ENCODE measurements at regions not wholly inside any gene's neighbourhood (a gene's known extent, or its start where the extent isn't known, plus 50 kb on each side); places are given as distances from the start of the nearest gene placed in this dataset.
"Not testable (repeated sequence)": the region's sequence is repeated elsewhere in the genome, so short reads cannot be mapped to it uniquely, and the experiment has no call there.

DNA sequence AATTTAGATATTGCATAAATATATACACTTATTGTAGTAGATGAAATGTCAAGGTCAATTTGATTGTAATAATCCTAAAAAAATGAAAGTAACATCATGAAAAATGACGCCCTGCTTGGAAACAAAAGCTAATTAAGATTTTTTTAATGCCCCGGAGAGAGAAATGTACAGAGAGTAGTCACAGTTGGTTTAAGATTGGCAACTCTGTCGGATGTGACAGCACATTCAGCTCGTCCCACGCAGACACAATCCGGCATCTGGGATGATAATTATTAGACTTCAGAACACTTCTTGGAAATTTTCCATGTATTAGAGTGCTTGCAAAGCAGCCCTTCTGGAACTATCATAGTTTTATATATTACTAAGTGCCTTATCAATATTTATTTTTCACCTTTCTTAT lies 478.0 kb downstream of the PDHA2 start:
- peak; percentile 47 for DNase-seq (ENCODE audit: low spot score)

DNA sequence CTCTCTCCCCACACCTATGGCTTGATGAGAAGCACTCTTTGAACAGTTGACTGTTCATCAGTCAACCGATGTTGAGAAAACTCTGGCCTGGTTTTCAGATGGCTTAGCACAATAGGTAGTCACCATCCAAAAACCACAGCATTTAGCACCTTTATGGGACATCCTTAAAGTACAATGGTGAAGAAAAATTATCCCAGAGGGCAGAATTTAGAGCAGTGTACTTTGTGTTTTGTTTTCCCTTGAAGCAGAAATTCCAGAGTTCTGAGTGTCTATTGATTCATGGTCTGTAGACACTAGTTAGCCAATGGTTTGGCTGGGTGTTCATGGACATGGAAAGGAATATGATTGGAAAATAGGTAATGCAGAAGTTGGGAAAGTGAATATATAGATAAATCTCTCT lies 487.0 kb downstream of the PDHA2 start:
- no peak for DNase-seq (ENCODE audit: low spot score)

DNA sequence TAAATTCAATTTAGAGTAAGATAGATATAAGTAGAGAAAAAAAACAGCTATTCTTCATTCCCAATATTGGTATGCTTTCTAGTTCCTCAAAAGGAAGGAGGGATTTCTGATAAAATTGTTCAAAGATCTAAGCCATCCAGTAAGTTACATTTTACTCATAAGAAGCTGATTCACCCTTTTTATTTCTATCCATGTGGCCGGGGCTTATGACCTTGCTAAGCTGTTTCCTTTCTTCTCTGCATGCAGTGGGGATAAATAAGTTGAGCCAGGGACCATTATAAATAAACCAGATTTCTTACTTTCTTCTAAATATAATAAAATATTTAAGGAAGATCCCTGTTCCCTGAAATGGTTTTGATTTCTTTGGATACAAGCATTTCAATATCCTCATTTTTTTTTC lies 502.3 kb downstream of the PDHA2 start:
- no peak for DNase-seq (ENCODE audit: low spot score)

DNA sequence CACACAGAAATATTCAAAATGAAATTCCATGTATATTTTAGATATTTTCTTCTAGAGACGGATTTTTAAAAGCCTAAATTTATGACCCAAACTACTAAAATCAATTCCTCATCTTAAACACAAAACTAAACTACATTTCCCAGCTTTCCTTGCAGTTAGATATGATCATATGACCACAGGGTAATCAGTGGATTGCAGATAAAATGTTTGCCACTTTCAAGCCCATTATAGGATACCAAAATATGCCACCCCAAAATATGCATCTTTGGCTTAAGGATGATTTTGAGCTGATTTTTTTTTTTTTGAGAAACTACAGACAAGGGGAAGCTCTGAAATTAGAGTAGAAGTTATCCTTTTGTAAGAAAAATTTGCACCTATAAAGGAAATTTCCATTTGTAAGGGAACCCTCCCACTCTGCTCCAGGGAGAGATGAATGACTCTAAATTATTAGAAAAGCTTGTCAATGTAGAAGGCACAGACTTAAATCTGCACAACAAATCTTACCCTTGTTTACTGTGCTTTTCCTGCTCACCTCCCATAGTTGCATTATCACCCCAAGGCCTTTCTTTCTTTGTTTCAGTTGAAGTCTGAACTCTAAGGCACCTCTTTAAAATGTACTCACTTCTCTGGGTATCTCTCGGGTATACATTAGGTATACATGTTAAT lies 503.0 kb downstream of the PDHA2 start:
- no peak for DNase-seq (ENCODE audit: low spot score)

DNA sequence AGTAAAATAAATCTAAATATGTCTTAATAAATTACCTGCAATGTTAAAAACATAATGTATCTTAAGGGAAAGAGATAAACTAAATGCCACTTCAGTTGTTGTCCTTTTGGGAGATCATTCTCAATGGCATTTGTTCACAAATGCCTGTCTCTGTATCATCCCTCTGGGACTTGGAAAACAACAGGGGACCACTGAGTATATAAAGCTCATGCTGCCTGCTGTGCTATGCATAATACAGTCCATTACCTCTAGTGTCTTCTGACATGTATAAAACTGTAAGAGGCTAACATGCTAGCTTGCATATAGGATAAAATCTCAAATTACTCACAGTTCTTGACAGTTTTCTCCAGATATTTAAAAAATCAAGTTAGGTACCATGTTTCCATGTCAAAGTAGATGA lies 503.9 kb downstream of the PDHA2 start:
- DNase-seq (ENCODE audit: low spot score) = no peak

DNA sequence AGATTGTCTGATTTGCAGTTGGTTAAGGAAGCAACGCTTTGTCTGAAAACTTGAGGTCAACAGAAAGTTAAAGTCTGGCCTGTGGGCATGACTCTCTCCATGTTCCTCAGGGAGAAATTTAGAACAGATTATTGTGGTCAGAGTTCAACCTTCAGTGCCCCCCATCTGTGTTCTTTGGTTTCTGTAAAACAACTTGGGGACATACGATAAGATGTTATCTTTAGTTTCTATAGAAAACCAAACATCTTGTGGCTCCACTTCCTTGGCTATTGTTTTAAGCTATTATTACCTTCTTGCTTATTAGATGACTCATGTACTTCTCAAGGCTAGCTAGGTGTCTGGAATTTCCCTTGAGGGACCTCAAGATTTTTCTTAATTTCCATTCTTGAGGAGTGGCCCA lies 507.7 kb downstream of the PDHA2 start:
- DNase-seq (ENCODE audit: low spot score) = no peak

DNA sequence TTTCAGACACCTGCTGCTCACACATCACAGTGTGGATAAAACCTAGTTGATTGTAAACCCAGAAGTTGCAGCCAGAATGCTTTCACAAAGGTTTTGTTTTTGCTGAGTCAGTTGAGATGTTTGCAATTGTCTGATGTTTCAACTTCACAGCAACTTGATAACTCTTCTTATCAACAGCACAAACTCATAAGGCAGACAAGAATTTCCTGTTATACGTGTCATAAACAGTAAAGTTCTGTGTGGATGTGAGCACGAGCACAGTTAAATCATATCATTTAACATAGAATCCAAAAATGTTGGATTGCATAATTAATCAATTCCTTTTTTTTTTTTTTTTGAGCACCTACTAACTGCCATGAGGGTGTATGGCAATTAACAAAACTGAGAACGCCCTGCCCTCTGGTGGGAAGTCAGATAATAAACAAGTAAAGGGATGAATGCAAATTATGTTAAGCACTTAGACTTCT lies 512.2 kb downstream of the PDHA2 start:
- DNase-seq (ENCODE audit: low spot score) = peak; percentile 2

DNA sequence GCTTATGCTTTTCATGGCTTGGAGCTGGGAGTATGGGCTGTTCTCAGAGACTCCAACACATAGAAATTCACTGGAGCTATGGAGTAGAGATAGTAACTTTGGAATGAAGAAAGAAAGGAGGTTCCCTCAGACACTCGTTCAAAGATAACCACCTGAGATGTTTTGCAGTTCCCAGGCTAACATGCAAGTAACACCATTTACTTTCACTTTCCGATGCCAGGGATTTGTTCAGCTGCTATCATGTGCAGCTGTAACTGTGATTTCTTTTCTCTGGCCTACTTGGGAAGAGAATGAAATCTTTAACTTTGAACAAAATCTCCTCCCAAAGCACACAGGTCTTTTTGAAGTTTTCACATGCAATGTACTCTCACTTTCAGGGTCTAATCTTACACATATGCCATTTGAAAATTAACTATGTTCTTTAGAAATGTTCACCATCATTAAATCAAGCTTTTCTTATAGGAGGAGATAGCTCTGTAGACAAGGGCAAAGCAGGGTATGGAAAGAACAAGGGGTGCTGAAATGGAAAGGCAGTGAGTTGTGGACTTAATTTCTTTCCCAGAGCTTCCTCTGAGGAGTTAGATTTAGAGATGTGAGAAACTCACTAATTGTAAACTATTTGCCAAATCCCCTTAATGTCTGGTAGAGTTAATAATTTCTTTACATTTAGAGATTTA lies 514.3 kb downstream of the PDHA2 start:
- no peak for DNase-seq (ENCODE audit: low spot score)

DNA sequence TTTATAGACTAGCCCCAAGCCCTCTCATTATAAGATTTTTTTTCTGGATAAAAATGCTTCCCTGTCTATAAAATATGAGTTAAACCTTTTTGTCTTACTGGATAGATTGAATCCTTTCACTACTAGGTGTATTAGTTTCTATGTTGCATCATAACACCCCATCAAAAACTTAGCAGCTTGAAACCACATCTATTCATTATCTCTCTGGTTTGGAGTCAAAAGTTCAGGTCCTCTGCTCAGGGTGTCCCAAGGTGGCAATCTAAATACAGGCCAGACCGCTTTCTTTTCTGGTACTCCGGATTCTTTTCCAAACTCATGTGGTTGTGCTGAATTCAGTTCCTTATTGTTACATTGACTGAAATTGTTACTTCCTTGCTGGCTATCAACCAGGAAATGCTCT lies 515.5 kb downstream of the PDHA2 start:
- DNase-seq (ENCODE audit: low spot score) = no peak

DNA sequence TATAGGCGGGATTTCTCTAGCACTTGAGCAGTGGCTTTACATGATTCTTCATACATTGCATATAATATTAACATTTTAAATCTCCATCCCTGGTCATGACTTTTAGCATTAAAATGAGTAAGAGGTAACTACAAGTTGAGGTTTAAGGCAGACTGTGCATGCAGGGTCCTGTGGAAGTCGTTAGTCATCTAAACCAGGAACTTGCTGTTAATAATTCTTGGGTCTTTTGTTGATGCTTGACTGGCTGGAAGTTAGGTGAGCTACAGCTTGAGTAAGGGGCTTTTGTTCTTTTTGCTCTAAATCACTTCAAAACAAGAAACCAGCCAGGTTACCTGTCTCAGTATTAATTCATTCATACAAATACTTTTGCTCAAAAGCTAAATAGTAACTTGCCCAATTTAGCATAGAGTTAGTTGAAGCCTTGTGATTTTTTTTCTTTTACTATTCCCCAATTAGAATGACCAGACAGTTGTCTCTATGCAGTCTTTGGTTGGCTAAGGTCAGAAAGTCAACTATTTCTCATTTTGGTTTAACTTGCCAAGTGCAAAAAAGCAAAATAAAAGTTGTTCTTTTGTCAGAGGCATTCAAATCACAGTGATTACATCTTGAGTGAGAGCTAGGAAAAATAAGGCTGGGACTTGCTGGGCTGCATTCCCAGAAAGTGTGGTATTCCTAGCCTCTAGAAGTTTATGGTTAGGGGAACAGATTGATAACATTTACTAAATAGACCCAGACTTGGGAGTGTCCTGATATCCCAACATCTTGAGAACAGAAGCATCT lies 516.9 kb downstream of the PDHA2 start:
- DNase-seq (ENCODE audit: low spot score) = no peak

DNA sequence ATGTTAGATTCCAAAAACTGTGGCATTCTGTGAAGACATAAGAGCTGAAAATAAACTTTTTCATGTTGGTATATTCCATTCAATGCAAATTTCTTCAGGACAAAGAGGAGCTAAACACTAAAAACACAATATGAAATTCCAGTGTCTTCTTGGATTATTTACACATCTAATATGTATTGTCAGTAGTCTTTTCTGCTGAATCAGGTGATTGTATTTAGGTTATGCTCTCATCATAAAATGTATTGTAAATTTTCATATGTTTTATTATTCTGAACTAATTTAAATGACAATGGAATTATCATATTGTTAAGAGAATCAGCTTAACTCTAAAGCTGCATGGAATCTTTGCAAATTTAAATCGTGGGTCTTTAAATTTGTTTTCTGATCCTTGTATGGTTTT lies 526.7 kb downstream of the PDHA2 start:
- DNase-seq (ENCODE audit: low spot score) = no peak

DNA sequence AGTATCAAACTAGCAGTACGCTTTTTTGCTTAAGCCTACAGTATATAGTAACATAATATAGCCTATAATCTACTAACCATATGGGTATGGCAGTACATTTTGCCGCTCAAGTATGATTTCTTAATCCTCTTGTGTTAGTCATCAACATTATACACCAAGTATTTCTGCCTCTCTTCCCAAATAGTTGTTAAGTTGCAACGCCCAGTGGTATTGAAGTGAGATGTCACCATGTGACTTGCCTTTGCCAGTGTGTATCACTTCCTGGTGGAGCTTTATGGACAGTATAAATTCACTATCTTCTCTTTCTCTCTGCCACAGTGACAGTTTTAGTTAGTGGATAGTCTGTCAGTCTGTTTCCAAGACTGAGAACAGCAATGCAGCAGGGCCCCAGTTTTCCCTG lies 535.5 kb downstream of the PDHA2 start:
- DNase-seq (ENCODE audit: low spot score) = no peak

DNA sequence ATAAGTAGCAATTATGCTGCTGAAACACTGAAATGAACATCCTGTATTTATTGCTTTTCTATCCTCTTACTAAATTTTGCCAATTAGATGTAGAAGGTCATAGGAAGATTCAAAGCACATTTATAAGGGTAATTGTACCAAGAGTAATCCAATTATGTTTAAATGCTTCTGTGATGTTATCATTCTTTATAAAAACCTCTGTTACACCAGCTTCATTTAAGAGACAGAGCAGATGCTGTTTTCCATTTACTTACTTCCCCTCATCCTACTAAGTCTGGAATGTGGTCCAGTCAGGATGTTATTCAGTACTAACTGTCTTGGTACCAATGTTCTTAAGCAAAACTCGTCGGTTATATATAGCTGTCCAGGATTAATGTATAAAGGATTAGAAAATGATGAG lies 539.6 kb downstream of the PDHA2 start:
- DNase-seq (ENCODE audit: low spot score) = no peak

DNA sequence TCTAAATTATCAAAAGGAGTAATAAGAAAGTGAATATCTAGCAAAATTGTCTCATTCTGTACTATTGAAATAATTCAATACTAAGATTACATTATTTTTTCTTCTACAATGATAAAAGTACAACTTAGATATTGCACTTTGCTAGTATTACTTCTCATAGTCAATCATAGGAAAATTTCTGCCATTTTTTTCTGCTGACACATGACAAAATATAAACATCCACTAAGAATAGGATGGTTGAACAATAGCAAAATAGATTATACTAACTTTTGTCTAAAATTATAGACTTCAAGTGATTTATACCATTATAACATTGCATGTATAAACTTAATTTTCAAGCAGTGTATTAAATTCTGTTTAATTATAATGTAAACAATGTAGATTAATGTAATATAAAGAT lies 540.2 kb downstream of the PDHA2 start:
- no peak for DNase-seq (ENCODE audit: low spot score)

DNA sequence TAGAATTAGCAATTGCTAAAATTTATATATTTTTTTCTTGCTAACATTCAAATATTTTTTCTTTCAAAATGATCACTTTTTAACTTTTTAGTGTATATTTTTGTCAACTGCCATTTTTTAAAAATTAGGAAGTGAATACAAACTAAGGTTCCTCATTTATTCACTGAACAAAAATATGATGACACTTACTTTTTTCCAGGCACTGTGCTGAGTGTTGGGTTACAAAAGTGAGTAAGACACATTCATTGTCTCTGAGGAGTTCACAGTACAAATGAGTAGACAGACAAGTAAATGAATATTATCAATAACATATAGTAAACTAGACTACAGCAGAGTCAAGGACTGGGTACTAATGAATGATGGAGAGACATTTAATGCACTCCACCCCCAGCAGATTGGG lies 543.5 kb downstream of the PDHA2 start:
- DNase-seq (ENCODE audit: low spot score) = no peak

DNA sequence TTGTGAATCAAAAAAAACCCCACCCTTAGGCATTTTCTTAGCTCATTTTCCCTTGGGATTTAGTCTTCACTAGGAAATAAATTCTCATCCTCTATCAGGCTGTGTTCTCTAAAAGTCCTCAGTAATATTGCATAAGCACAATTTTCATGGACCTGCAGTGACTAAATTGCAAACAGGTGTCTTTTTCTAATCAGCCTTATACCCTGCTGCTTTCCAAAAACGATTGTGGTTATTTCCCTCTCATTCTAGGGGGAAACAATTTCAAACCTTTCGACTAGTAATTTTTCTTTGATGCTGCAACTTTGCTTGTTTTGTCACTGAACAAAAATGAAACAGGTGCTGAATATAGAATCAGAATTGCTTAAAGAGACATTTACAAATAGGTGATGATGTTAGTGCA lies 549.9 kb downstream of the PDHA2 start:
- no peak for DNase-seq (ENCODE audit: low spot score)

DNA sequence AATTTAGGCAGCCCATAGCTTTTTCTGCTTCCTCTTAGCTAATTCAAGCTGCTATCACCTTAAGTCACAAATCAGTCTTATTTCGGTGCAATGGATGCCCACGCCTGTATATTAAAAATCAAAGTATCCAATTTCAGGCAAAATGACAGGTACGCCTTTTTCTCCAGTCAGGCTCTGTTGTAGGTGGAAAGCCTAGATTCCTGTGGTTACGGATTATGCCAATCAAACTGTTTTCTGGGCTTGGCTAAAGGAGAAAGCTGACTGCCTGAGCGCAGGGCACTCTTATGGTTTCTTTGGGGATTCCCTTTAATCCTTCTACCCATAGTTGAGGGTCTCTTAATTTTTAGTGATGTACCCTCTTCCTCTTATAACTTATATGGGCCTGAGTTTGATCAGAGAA lies 550.5 kb downstream of the PDHA2 start:
- no peak for DNase-seq (ENCODE audit: low spot score)

DNA sequence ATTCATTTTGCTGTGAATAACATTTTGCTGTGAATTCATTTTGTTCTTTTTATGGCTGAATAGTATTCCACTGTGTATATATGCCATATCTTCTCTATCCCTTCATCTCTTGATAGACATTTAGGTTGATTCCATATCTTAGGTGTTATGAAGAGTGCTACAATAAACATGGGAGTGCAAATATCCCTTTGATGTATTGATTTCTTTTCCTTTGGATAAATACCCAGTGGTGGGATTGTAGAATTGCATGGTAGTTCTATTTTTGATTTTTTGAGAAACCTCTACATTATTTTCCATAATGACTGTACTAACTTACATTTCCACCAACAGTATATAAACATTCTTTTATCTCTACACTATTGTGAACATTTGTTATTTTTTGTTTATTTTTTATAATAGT lies 555.9 kb downstream of the PDHA2 start:
- no peak for DNase-seq (ENCODE audit: low spot score)

DNA sequence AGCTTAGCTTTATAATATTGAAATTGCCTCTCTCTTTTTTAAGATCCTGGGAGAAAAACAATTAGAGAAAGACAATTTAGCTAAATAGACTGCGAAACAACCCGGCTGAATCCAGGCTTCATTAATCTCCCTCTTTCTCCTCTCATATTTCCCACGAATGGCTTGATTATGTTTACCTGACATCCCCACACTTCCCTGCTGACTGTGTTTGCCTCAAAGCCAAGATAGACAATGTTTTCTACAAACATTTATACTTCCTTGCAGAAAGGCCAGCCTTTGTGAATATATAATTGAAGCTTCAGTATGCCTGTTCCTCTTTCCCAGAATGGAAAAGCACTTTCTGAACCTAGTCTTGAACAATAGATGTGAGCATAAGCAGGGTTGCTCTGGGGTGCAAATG lies 566.8 kb downstream of the PDHA2 start:
- DNase-seq (ENCODE audit: low spot score) = no peak

DNA sequence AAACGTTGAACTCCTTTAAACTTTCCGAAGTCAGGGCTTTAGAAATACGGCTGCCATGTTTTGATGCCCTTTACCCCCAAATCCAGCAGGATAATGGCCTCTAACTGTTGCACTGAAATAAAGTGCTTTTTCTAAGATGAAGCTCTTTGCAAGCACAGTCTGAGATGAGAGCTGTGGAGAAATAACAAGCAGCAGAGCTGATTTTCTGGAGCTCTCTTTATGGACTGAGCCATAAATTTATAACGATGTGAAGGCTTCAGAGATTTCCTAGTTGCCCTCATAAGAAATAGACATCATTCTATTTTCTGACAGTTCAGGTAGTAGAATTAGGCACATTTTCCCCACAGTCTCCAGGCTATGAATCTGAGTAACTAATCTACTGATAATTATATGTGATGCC lies 567.3 kb downstream of the PDHA2 start:
- no peak for DNase-seq (ENCODE audit: low spot score)

DNA sequence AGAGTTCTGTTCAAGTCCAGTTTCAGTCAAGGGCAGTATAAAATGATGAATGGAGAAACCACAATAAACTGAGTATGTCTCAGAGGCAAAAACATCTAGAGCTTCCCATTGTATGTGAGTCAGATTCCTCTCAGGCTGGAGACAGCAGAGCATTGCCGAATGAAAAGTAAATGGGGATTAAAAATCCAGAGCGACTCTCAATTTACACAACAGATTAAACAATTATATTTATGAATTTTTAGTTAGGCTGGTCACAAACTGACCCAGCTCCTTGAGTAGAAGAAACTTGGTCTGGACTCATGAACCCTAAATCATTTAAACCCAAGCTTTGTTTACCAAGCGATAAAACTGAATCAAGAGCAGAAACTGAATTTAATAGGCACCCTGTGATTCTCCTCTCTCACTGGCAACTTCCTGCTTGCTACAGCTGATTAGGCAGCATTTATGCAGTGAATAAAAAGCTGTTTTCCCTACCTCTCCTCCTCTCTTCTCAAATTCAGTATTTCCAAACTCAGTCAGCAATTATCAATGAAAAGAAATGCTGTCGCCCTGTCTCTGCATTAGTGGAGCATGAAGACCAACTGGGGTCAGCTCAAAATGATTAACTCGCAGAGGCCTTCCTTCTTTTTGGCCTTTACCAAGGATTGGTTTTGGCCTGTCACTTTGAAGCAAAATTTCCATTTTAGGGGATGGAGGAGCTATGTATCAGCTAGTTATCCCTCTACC lies 568.0 kb downstream of the PDHA2 start:
- no peak for DNase-seq (ENCODE audit: low spot score)

DNA sequence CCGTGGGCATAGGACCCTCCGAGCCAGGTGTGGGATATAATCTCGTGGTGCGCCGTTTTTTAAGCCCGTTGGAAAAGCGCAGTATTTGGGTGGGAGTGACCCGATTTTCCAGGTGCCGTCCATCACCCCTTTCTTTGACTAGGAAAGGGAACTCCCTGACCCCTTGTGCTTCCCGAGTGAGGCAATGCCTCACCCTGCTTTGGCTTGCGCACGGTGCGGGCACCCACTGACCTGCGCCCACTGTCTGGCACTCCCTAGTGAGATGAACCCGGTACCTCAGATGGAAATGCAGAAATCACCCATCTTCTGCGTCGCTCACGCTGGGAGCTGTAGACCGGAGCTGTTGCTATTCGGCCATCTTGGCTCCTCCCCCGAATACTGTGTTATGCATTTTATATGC lies 575.0 kb downstream of the PDHA2 start:
- DNase-seq (ENCODE audit: low spot score) = not testable (repeated sequence)

DNA sequence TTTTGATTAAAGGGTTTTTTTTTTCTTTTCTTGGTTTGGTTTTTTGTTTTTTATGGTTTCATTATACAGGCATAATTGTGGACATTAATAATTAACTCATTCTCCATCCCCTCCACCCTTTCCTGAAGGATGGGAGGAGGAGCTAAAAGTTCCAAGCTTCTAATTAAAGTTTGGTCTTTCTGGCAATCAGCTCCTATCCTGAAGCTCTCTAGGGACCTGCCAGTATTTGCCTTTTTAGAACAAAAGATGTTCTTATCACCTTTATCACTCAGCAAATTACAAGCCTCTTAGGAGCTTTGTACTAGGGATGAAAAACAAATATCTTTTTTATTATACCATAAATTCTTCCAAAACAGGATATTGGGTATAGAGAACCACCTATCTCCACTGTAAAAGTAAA lies 589.8 kb downstream of the PDHA2 start:
- no peak for DNase-seq (ENCODE audit: low spot score)
